GM19023 (cell line): ENCODE measurements at regions not wholly inside any gene's neighbourhood (a gene's known extent, or its start where the extent isn't known, plus 50 kb on each side); places are given as distances from the start of the nearest gene placed in this dataset.

Source experiments
- ATAC-seq: cut with Tn5 transposase; IDR thresholded peaks from one replicate; pipeline ENCODE4 v1.9.1; 2021; ENCODE audit warnings: mild to moderate bottlenecking, moderate library complexity; ENCODE audit not compliant: unreplicated experiment

GRCh38 chr1:244339073-244339692 is 112.5 kb downstream of the ADSS2 start:
- ATAC-seq: no peak

GRCh38 chr1:244339776-244340175 is 111.9 kb downstream of the ADSS2 start:
- no peak for ATAC-seq

GRCh38 chr1:244340396-244340795 is 111.3 kb downstream of the ADSS2 start:
- ATAC-seq: no peak

GRCh38 chr1:244341455-244342450 is 110.0 kb downstream of the ADSS2 start:
- ATAC-seq: no peak

GRCh38 chr1:244344001-244344400 is 107.7 kb downstream of the ADSS2 start:
- no peak for ATAC-seq

GRCh38 chr1:244346972-244347618 is 104.6 kb downstream of the ADSS2 start:
- no peak for ATAC-seq

- ATAC-seq: no peak
Observed at GRCh38 chr1:244347942-244348341, 103.8 kb downstream of the ADSS2 start.

GRCh38 chr1:244349103-244349531 is 102.6 kb downstream of the ADSS2 start:
- ATAC-seq: no peak

- ATAC-seq: no peak
Observed at GRCh38 chr1:244349581-244350001, 102.1 kb downstream of the ADSS2 start.

GRCh38 chr1:244350027-244350426 is 101.7 kb downstream of the ADSS2 start:
- peak; percentile 64 for ATAC-seq

GRCh38 chr1:244352156-244352830 is 99.4 kb downstream of the ADSS2 start:
- ATAC-seq: no peak

- peak; percentile 51 for ATAC-seq
Observed at GRCh38 chr1:244353551-244354091, 98.1 kb downstream of the ADSS2 start.

- ATAC-seq: no peak
Observed at GRCh38 chr1:244354810-244355278, 96.9 kb downstream of the ADSS2 start.

GRCh38 chr1:244356376-244356775 is 95.3 kb downstream of the ADSS2 start:
- ATAC-seq: no peak
